Muscle layer of duodenum (tissue), 2 donors: ENCODE measurements at regions not wholly inside any gene's neighbourhood (a gene's known extent, or its start where the extent isn't known, plus 50 kb on each side); places are given as distances from the start of the nearest gene placed in this dataset.

Experiments used
- H3K27ac ChIP-seq: one replicate; pipeline ENCODE4 v1.7.0; 2013; ENCODE audit warnings: mild to moderate bottlenecking, low read length
- H3K27me3 ChIP-seq: one replicate; pipeline ENCODE4 v1.7.0; 2013; ENCODE audit warnings: low read depth, mild to moderate bottlenecking, control low read depth, low read length
- H3K36me3 ChIP-seq, 2 donors: one replicate each; pipeline ENCODE4 v1.7.0; 2013; ENCODE audit warnings: low read length in 2 of 2, control low read depth in 1 of 2, mild to moderate bottlenecking in 1 of 2; ENCODE audit not compliant: insufficient read depth in 2 of 2, control insufficient read depth in 1 of 2
- H3K4me1 ChIP-seq, 2 donors: one replicate each; pipeline ENCODE4 v1.7.0; 2013; ENCODE audit warnings: low read length in 2 of 2, mild to moderate bottlenecking in 2 of 2, control low read depth in 1 of 2, moderate library complexity in 1 of 2; ENCODE audit not compliant: insufficient read depth in 2 of 2, control insufficient read depth in 1 of 2
- H3K4me3 ChIP-seq, 2 donors: one replicate each; pipeline ENCODE4 v1.7.0; 2013; ENCODE audit warnings: low read length in 2 of 2, low read depth in 1 of 2, mild to moderate bottlenecking in 1 of 2
- H3K9me3 ChIP-seq, 2 donors: one replicate each; pipeline ENCODE4 v1.7.0; 2013; ENCODE audit warnings: low read length in 2 of 2, control low read depth in 1 of 2, mild to moderate bottlenecking in 1 of 2; ENCODE audit not compliant: control insufficient read depth in 1 of 2
- donor health status: healthy.

DNA sequence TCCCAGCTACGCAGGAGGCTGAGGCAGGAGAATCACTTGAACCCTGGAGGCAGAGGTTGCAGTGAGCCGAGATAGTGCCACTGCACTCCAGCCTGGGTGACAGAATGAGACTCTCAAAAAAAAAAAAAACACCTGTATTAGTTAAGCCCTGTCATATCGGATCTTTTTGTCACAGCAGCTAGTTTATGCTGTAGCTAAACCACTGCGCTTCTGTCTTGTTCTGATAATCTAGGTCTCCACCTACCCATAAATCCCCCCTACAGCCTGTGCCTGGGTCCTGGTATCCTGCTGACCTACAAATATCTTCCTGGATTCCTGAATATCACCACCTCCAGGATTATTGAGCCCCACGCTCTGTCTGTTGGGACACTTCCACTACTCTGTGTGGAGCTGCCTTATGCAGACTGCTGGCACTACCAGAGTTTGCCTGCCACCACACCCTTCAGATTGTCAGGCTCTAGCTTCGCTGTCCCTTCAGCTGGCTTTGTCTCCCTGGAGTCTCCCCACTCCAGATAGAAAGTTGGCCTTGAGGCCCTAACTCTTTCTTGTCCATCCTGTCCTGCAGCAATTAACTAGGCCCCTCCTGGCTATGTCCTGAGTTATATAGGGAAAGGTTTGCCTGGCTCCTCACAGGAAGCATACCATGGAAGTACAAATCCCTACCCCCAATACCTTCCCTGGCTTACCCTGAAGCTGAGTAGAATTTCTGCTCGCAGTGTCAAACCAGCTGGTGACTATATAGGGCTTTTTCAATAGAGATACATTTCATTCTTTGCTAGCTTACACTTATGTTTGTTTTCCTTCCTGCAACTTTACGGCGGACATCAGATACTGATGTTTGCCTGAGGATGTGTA lies 136.0 kb upstream of the SERTAD2 start:
- no peak overlapping the region for H3K4me3 ChIP-seq
- no peaks in the 10 kb centered on the region for H3K36me3 ChIP-seq
- H3K27me3 ChIP-seq, result no peaks in the 10 kb centered on the region
- no peaks in the 10 kb centered on the region for H3K4me1 ChIP-seq
- H3K27ac ChIP-seq, result no peak overlapping the region
- no peaks in the 10 kb centered on the region for H3K9me3 ChIP-seq

DNA sequence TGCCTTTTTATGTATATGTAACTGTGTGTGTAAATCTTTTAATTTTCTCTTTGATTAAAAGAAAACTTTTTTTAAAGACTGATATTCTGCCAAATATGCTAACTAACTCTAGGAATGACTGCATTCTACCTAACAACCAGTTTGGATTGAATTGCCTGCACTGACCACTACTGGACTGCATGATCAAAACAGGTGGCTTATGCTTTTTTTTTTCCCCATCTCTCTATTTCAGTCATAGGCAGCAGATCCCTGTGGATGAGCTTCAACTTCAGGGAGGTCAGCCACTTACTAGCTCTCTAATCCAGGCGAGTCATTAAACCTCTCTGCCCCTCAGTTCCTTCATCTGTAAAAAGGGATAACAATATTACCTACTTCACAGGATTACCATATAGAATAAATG lies 138.6 kb upstream of the SERTAD2 start:
- Histone ChIP-seq H3K36me3 (no peaks in the 10 kb centered on the region), H3K9me3 (no peaks in the 10 kb centered on the region), H3K27ac (no peak overlapping the region), H3K4me3 (no peak overlapping the region), H3K4me1 (no peaks in the 10 kb centered on the region), H3K27me3 (no peaks in the 10 kb centered on the region)

DNA sequence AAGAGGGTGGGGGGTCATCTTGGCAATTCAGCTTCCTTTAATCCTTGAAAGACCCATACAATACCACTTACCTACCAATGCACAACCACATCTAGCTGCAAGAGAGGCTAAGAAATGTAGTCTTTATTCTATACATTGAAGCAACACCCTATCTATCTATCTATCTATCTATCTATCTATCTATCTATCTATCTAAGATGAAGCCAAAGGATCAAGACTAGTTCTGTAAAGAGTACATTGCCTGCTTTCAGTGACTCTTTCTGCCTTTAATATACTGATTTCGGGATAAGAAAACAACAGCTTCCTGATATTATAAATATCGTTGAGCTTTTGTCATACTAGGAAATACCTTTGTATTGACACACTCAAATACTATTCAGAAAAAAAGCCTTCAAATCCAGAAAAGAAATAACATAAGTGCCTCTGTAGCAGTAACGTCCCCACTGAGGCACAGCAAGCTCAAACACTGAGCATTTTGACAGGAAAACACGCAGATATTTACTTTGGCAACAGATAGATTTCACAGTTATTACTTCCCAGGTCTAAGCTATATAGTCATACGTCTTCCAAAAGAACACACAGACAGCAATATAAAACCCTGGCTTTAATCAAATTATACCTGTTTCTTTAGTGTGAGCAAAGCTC lies 139.4 kb upstream of the SERTAD2 start:
- no peak overlapping the region for H3K4me3 ChIP-seq
- H3K36me3 ChIP-seq, result no peaks in the 10 kb centered on the region
- H3K27ac ChIP-seq, result no peak overlapping the region
- H3K9me3 ChIP-seq, result no peaks in the 10 kb centered on the region
- no peaks in the 10 kb centered on the region for H3K27me3 ChIP-seq
- H3K4me1 ChIP-seq, result no peaks in the 10 kb centered on the region

DNA sequence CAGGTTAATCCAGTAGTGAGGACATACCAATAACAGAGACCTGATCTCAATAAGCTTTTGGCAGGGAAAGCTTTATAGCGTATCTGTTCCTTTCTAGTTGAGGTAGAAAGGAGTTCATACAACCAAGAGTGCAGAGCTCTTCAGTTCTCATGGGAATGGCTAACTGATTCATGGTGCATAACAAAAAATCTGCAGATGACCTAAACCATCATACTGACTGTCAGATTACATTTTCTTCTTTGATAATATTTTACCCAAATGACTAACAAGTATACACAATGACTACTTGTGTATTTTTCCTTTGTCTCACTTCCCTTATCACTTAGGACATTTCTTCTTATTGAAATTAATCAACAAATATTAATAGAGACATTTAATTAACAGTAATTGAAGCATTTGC lies 140.0 kb upstream of the SERTAD2 start:
- H3K27me3 ChIP-seq, result no peaks in the 10 kb centered on the region
- no peaks in the 10 kb centered on the region for H3K36me3 ChIP-seq
- no peak overlapping the region for H3K27ac ChIP-seq
- H3K4me3 ChIP-seq, result no peak overlapping the region
- H3K9me3 ChIP-seq, result no peaks in the 10 kb centered on the region
- no peaks in the 10 kb centered on the region for H3K4me1 ChIP-seq

DNA sequence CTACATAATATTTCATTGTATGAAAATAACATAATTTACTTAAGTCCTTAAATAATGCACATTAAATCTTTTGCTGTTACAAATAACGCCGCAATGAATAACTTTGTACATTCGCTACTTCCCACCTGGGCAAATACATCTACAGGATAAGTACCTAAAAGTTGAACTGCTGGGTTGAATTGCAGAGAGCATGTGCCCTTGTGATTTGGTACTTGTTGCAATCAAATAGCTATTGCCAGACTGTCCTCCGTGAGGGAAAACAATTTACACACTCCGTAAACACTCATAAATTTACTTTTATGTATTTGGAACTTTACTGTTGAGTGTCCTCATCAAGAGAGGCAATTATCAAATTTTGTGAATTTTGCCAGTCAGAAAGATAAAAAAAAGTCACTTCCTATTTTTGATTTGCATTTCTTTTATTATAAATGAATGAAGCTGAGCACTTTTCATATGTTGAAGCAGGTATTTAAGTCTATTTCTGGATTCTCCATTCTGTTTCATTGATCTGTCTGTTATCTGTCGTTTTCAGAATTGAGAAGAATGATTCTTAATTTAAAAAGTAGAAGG lies 140.8 kb upstream of the SERTAD2 start:
- no peaks in the 10 kb centered on the region for H3K27me3 ChIP-seq
- H3K9me3 ChIP-seq, result no peaks in the 10 kb centered on the region
- H3K4me3 ChIP-seq, result no peak overlapping the region
- no peaks in the 10 kb centered on the region for H3K36me3 ChIP-seq
- H3K4me1 ChIP-seq, result no peaks in the 10 kb centered on the region
- no peak overlapping the region for H3K27ac ChIP-seq

DNA sequence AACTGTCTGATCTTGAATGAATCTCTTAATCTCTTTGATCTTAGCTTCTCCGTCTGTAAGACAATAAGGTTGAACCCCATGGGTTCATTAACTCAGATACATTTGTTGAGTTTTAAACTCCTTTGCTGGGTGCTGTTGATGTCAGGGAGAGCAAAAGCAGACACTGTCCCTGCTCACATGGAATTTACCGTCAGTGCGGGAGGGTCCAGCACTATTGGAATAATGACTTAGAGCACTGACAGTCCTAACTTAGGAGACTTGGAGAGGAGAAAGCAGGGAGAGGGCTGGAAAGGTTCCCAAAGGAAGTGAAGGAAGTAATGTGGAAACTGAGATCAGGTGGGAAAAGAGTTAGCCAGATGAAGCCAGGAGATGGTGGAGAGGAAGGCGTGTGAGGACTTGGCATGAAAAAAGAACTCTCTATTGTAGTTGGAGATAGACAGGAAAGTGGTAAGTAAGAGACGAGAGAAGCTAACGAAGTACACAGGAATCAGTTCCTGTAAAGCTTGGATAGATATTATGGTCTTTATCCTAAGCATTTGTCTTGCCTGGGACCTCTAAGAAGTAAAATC lies 141.4 kb upstream of the SERTAD2 start:
- Histone ChIP-seq H3K27ac (no peak overlapping the region), H3K4me3 (no peak overlapping the region), H3K9me3 (no peaks in the 10 kb centered on the region), H3K27me3 (no peaks in the 10 kb centered on the region), H3K4me1 (no peaks in the 10 kb centered on the region), H3K36me3 (no peaks in the 10 kb centered on the region)

DNA sequence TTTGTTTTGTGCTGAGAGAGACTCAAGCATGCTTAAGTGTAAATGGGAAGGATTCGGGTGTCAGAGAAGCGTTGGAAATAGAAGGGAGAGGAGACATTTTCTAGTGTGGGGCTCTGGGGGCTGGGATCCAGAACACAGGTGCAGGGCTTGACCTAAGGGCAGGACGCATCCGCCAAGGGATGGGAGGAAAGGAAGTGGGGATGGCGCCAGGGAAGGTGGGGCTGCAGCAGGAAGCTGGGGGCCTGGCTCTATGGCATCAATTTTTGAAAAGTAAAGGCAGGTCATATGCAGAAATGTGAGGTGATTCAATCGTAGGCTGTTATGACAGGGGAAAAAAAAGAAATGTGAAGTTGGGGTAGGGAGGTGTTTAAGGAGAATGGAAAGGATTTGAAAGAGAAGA lies 143.2 kb upstream of the SERTAD2 start:
- H3K36me3 ChIP-seq, result no peaks in the 10 kb centered on the region
- no peak overlapping the region for H3K4me3 ChIP-seq
- H3K27me3 ChIP-seq, result no peaks in the 10 kb centered on the region
- H3K9me3 ChIP-seq, result no peaks in the 10 kb centered on the region
- no peaks in the 10 kb centered on the region for H3K4me1 ChIP-seq
- H3K27ac ChIP-seq, result no peak overlapping the region

DNA sequence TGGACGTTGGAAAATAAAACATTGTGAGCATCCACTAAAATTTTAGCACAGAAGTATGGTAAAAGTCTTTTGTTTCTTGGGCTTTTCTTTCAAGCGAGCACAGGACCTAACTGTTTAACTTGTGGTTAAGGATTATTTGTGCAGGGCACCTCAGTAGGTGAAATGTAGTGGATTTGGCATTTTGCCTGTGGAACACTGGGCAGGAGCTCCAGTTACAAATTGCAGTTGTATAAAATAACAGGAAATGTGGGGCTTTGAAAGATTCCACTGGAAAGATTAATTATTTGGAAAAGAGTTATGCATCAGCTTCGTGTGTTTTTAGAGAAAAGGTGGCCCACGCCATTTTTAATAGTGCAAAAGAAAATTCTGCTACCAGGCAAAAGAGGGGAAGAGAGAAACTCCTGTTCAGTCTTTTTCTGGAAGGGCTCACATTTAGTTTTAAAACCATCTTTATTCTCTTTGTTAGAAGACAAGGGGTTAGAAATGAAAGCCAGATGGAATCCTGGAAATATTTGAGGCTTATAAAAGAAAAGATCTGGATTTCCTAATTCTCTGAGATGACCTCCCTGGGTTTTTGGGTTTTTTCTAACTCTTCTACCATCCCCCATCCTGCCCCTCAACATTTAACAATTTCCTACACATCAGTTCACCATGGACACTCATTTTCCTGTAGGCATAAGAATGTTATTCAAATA lies 144.3 kb upstream of the SERTAD2 start:
- H3K27ac ChIP-seq, result no peak overlapping the region
- no peaks in the 10 kb centered on the region for H3K9me3 ChIP-seq
- H3K4me1 ChIP-seq, result no peaks in the 10 kb centered on the region
- no peaks in the 10 kb centered on the region for H3K27me3 ChIP-seq
- H3K4me3 ChIP-seq, result no peak overlapping the region
- no peaks in the 10 kb centered on the region for H3K36me3 ChIP-seq

DNA sequence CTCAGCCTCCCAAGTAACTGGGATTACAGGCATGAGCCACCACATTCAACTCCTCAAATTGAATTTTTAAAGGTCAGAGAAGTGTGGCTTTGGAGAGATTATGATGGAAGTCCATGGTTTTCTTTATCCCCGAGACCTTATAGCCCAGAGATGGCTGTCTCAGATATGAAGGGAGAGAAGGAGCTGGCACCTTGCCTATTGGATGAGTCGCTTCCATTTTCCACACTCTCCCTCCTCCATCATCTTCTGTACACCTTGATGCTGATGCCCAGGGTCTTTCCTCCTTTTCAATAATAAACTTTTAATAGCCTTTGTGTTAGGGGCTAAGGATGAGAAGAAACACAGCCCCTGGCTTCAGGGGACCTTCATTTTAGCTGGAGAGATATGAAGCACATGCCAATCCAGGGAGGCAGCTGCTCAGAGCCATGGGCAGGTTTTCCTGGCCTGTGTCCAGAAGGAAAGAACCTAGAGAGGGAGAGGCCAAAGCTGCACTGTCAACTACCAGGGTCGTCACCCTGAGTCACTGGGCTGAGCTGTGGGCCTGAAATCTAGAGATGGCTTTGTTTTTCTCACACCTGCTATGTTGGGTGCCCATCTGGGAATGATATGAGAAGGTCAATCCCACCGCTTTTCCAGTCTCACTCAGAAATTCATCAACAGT lies 146.0 kb upstream of the SERTAD2 start:
- H3K36me3 ChIP-seq, result no peaks in the 10 kb centered on the region
- H3K27me3 ChIP-seq, result no peaks in the 10 kb centered on the region
- H3K4me1 ChIP-seq, result no peaks in the 10 kb centered on the region
- H3K9me3 ChIP-seq, result no peaks in the 10 kb centered on the region
- no peak overlapping the region for H3K27ac ChIP-seq
- no peak overlapping the region for H3K4me3 ChIP-seq

DNA sequence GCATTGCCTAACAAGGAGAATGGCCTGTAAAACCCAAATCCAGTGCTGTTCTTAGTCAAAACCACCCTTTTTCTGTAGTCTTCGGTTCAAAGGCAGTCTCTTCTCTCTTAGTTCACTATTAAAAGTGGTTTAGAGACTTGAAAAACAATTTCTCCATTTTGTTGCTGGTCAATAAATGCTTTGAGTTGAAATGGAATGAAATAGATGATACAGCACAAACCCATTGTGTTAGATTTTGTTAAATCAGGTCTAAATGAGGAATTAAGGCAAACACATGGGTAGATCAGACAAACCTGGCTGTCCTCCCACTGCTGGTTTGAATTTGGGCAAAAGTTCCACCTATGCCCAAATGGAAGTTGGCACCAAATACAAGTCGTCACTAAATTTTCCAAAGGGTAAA lies 150.1 kb upstream of the SERTAD2 start:
- Histone ChIP-seq H3K9me3 (no peaks in the 10 kb centered on the region), H3K27me3 (no peaks in the 10 kb centered on the region), H3K4me3 (no peak overlapping the region), H3K27ac (no peak overlapping the region), H3K4me1 (no peaks in the 10 kb centered on the region), H3K36me3 (no peaks in the 10 kb centered on the region)

DNA sequence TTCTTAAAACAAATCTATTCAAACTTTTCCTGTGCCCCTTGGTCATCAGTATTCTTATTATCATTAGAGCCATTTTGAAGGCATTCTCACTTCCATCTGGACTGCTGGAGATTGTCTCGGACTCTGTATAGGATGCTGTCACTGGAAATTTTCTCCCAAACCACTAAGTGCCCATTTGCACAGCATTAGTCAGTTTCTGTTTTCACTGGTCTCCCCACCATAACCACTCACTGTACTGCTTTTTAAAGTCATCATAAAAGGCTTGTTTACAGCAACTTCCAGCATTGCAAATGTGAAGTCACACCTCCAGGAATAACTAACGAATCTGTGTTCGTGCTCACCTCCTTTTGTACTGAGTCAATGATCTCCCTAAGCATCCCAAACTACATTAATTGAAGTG lies 150.9 kb upstream of the SERTAD2 start:
- no peak overlapping the region for H3K4me3 ChIP-seq
- no peaks in the 10 kb centered on the region for H3K9me3 ChIP-seq
- H3K36me3 ChIP-seq, result no peaks in the 10 kb centered on the region
- no peaks in the 10 kb centered on the region for H3K27me3 ChIP-seq
- H3K4me1 ChIP-seq, result no peaks in the 10 kb centered on the region
- no peak overlapping the region for H3K27ac ChIP-seq
